Nephron progenitor cell (in vitro differentiated cells): ENCODE measurements at regions not wholly inside any gene's neighbourhood (a gene's known extent, or its start where the extent isn't known, plus 50 kb on each side); places are given as distances from the start of the nearest gene placed in this dataset.

ENCODE experiments used
- DNase-seq: peaks from one replicate; pipeline ENCODE4 v3.0.0; 2021
- H3K27ac Mint-ChIP-seq: 2 replicates; pipeline ENCODE4 v1.8.0; 2021; ENCODE audit warnings: mild to moderate bottlenecking, moderate library complexity, mixed read lengths
- H3K27me3 Mint-ChIP-seq: 2 replicates; pipeline ENCODE4 v1.8.0; 2021; ENCODE audit warnings: mild to moderate bottlenecking, low read depth, mixed read lengths; ENCODE audit not compliant: poor library complexity
- H3K36me3 Mint-ChIP-seq: 2 replicates; pipeline ENCODE4 v1.8.0; 2021; ENCODE audit warnings: low read depth, mixed read lengths
- H3K4me1 Mint-ChIP-seq: 2 replicates; pipeline ENCODE4 v1.8.0; 2021; ENCODE audit warnings: mixed read lengths
- H3K4me3 Mint-ChIP-seq: 2 replicates; pipeline ENCODE4 v1.8.0; 2021; ENCODE audit warnings: mild to moderate bottlenecking, moderate library complexity, mixed read lengths
- H3K9me3 Mint-ChIP-seq: 2 replicates; pipeline ENCODE4 v1.8.0; 2021; ENCODE audit warnings: mild to moderate bottlenecking, moderate library complexity, mixed read lengths
- CTCF ChIP-seq: fragments of 200-600 bp; sonication (generic); IDR thresholded peaks from 2 replicates; pipeline ENCODE4 v1.5.0; 2021; ENCODE audit warnings: antibody characterized with exemption

GRCh38 chr1:14372526-14372925, 226.0 kb upstream of the KAZN start:
- H3K4me3 Mint-ChIP-seq, result no peak overlapping the region
- DNase-seq, result no peak
- no peak for TF ChIP-seq CTCF

GRCh38 chr1:14373081-14373758, 225.3 kb upstream of the KAZN start:
- Mint-ChIP-seq H3K4me3 (no peak overlapping the region), H3K27me3 (peaks cover 10% of the 10 kb centered on the region), H3K27ac (no peak overlapping the region), H3K36me3 (no peaks in the 10 kb centered on the region), H3K4me1 (peaks cover 20% of the 10 kb centered on the region), H3K9me3 (no peaks in the 10 kb centered on the region)
- no peak for TF ChIP-seq CTCF
- DNase-seq, result no peak

More at GRCh38 chr1:14372526-14372925, 226.0 kb upstream of the KAZN start:
- H3K27ac Mint-ChIP-seq, result no peak overlapping the region
- no peaks in the 10 kb centered on the region for H3K9me3 Mint-ChIP-seq
- peaks cover 26% of the 10 kb centered on the region for H3K4me1 Mint-ChIP-seq
- H3K36me3 Mint-ChIP-seq, result no peaks in the 10 kb centered on the region
- peaks cover 10% of the 10 kb centered on the region for H3K27me3 Mint-ChIP-seq

- DNase-seq, result no peak
- no peaks in the 10 kb centered on the region for H3K4me1 Mint-ChIP-seq
- peaks cover 4% of the 10 kb centered on the region for H3K36me3 Mint-ChIP-seq
- H3K4me3 Mint-ChIP-seq, result no peak overlapping the region
- peaks cover 17% of the 10 kb centered on the region for H3K9me3 Mint-ChIP-seq
- H3K27ac Mint-ChIP-seq, result no peak overlapping the region
- TF ChIP-seq CTCF, result no peak
- H3K27me3 Mint-ChIP-seq, result peaks cover 7% of the 10 kb centered on the region
Observed at GRCh38 chr1:14375226-14375625, 223.3 kb upstream of the KAZN start.

- no peak for DNase-seq
- TF ChIP-seq CTCF, result no peak
- Mint-ChIP-seq H3K9me3 (peaks cover 35% of the 10 kb centered on the region), H3K27ac (no peak overlapping the region), H3K27me3 (peaks cover 9% of the 10 kb centered on the region), H3K4me1 (no peaks in the 10 kb centered on the region), H3K4me3 (no peak overlapping the region), H3K36me3 (peaks cover 18% of the 10 kb centered on the region)
Observed at GRCh38 chr1:14377386-14377785, 221.1 kb upstream of the KAZN start.

- no peak for TF ChIP-seq CTCF
- Mint-ChIP-seq H3K27ac (no peak overlapping the region), H3K9me3 (peaks cover 44% of the 10 kb centered on the region), H3K27me3 (peaks cover 4% of the 10 kb centered on the region), H3K4me1 (no peaks in the 10 kb centered on the region), H3K36me3 (peaks cover 18% of the 10 kb centered on the region), H3K4me3 (no peak overlapping the region)
- DNase-seq, result no peak
Observed at GRCh38 chr1:14380408-14380807, 218.1 kb upstream of the KAZN start.

- Mint-ChIP-seq H3K27me3 (no peaks in the 10 kb centered on the region), H3K4me3 (no peak overlapping the region), H3K4me1 (peaks cover 19% of the 10 kb centered on the region), H3K27ac (no peak overlapping the region), H3K36me3 (peaks cover 21% of the 10 kb centered on the region), H3K9me3 (peaks cover 37% of the 10 kb centered on the region)
- no peak for TF ChIP-seq CTCF
- DNase-seq, result no peak
Observed at GRCh38 chr1:14390816-14391215, 207.7 kb upstream of the KAZN start.
